HG03558 (cell line): ENCODE measurements at regions not wholly inside any gene's neighbourhood (a gene's known extent, or its start where the extent isn't known, plus 50 kb on each side); places are given as distances from the start of the nearest gene placed in this dataset.
"Not testable (repeated sequence)": the region's sequence is repeated elsewhere in the genome, so short reads cannot be mapped to it uniquely, and the experiment has no call there.

ENCODE experiments used
- ATAC-seq: cut with Tn5 transposase; IDR thresholded peaks from one replicate; pipeline ENCODE4 v1.9.1; 2021; ENCODE audit warnings: moderate number of reproducible peaks; ENCODE audit not compliant: unreplicated experiment; ENCODE audit errors: extremely low read depth

- ATAC-seq, result no peak
These were observed 75.6 kb upstream of the GRIN3A start for GRCh38 chr9:101814064-101814463.

GRCh38 chr9:101807879-101808278 lies 69.4 kb upstream of the GRIN3A start:
- ATAC-seq, result not testable (repeated sequence)

GRCh38 chr9:101796044-101796443 lies 57.6 kb upstream of the GRIN3A start:
- no peak for ATAC-seq

GRCh38 chr9:101795147-101795546 lies 56.7 kb upstream of the GRIN3A start:
- ATAC-seq, result no peak

- no peak for ATAC-seq
These were observed 54.0 kb upstream of the GRIN3A start for GRCh38 chr9:101792475-101792874.

GRCh38 chr9:101791938-101792337 lies 53.5 kb upstream of the GRIN3A start:
- ATAC-seq, result no peak

GRCh38 chr9:101791533-101791932 lies 53.1 kb upstream of the GRIN3A start:
- no peak for ATAC-seq
